MCF 10A (cell line): ENCODE measurements at regions not wholly inside any gene's neighbourhood (a gene's known extent, or its start where the extent isn't known, plus 50 kb on each side); places are given as distances from the start of the nearest gene placed in this dataset.

ENCODE experiments used
- BruUV-seq: library from RNA; stranded (reverse); fragments of 400-500 nt; replicated peaks from 2 replicates; lab custom pipeline; 2021; lab: Mats Ljungman, UMichigan
- CTCF ChIA-PET: fragments of 300-600 bp; sonication (Branson Sonifier 250); formaldehyde crosslinking; extraction: SDS; loops from one replicate; lab custom pipeline; 2021; ENCODE audit warnings: antibody characterized with exemption, inconsistent platforms; lab: Yijun Ruan, JAX
- POLR2A ChIA-PET: fragments of 300-600, 350-650 bp; sonication (Branson Sonifier 250); formaldehyde crosslinking; extraction: SDS; loops from one replicate; lab custom pipeline; 2020; ENCODE audit warnings: antibody characterized with exemption, inconsistent platforms; lab: Yijun Ruan, JAX
- DNase-seq: peaks from one replicate; pipeline ENCODE4 v3.0.0-alpha.2; 2018; ENCODE audit not compliant: unreplicated experiment
- H3K27ac Mint-ChIP-seq: one replicate; pipeline ENCODE4 v1.8.0; 2022; ENCODE audit warnings: mild to moderate bottlenecking, low read depth, mixed read lengths; ENCODE audit not compliant: unreplicated experiment
- H3K27me3 Mint-ChIP-seq: one replicate; pipeline ENCODE4 v1.8.0; 2022; ENCODE audit warnings: mixed read lengths; ENCODE audit not compliant: insufficient read depth, unreplicated experiment
- H3K36me3 Mint-ChIP-seq: one replicate; pipeline ENCODE4 v1.8.0; 2022; ENCODE audit warnings: mild to moderate bottlenecking, moderate library complexity, mixed read lengths; ENCODE audit not compliant: insufficient read depth, unreplicated experiment
- H3K4me1 Mint-ChIP-seq: one replicate; pipeline ENCODE4 v1.8.0; 2022; ENCODE audit warnings: mixed read lengths; ENCODE audit not compliant: insufficient read depth, unreplicated experiment
- H3K4me3 Mint-ChIP-seq: one replicate; pipeline ENCODE4 v1.8.0; 2022; ENCODE audit warnings: mild to moderate bottlenecking, moderate library complexity, mixed read lengths; ENCODE audit not compliant: unreplicated experiment
- H3K9me3 Mint-ChIP-seq: one replicate; pipeline ENCODE4 v1.8.0; 2022; ENCODE audit warnings: mixed read lengths; ENCODE audit not compliant: unreplicated experiment
- CTCF ChIP-seq: fragments of 200-600 bp; IDR thresholded peaks from one replicate; pipeline ENCODE4 v1.8.0; 2022; ENCODE audit warnings: antibody characterized with exemption, mild to moderate bottlenecking; ENCODE audit not compliant: unreplicated experiment
- intact Hi-C: fragments of 100-400 bp; cut with micrococcal nuclease; formaldehyde crosslinking; loops from 2 replicates; pipeline ENCODE4 v1.14.1; 2022

GRCh38 chr13:80166352-80166751 is 174.6 kb downstream of the SPRY2 start:
- intact Hi-C loops = no loop called here
- Mint-ChIP-seq H3K36me3 (no peaks in the 10 kb centered on the region), H3K9me3 (no peaks in the 10 kb centered on the region), H3K27me3 (no peaks in the 10 kb centered on the region), H3K27ac (no peak overlapping the region), H3K4me3 (no peak overlapping the region), H3K4me1 (no peaks in the 10 kb centered on the region)
- CTCF ChIA-PET = no interaction called here
- POLR2A ChIA-PET = no interaction called here
- BruUV-seq = no TSS peak
- TF ChIP-seq CTCF = no peak
- no peak for DNase-seq

- CTCF ChIA-PET = no interaction called here
- Mint-ChIP-seq H3K27me3 (no peaks in the 10 kb centered on the region), H3K9me3 (no peaks in the 10 kb centered on the region), H3K27ac (no peak overlapping the region), H3K4me1 (no peaks in the 10 kb centered on the region), H3K36me3 (no peaks in the 10 kb centered on the region), H3K4me3 (no peak overlapping the region)
- no TSS peak for BruUV-seq
- no peak for DNase-seq
- intact Hi-C loops = no loop called here
- TF ChIP-seq CTCF = no peak
- POLR2A ChIA-PET = no interaction called here
These were observed 176.5 kb downstream of the SPRY2 start for GRCh38 chr13:80164462-80164861.

- intact Hi-C loops = no loop called here
- DNase-seq = no peak
- CTCF ChIA-PET = interaction anchor here (0.6 kb wide), 1 partner anchor 33 kb away, joined by 3 read pairs; no protein-coding TSS in a partner anchor
These were observed 179.0 kb downstream of the SPRY2 start for GRCh38 chr13:80161896-80162295.

DNA sequence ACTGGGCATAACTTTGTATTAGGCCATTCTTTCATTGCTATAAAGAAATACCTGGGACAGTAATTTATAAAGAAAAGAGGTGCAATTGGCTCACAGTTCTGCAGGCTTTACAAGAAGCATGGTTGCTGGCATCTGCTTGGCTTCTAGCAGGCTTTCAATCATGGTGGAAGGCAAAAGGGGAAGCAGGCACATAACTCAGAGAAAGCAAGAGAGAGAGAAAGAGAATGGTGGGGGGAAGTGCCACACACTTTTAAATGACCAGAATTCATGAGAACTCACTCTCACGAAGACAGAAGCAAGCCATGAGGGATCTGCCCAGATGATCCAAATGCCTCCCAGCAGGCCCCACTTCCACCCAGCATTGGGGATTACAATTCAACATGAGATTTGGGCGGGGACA is 179.7 kb downstream of the SPRY2 start:
- CTCF ChIA-PET = no interaction called here
- no peak overlapping the region for H3K27ac Mint-ChIP-seq
- intact Hi-C loops = no loop called here
- no peaks in the 10 kb centered on the region for H3K36me3 Mint-ChIP-seq
- no peaks in the 10 kb centered on the region for H3K4me1 Mint-ChIP-seq
- TF ChIP-seq CTCF = no peak
- POLR2A ChIA-PET = no interaction called here
- no peak for DNase-seq
- H3K4me3 Mint-ChIP-seq = no peak overlapping the region
- H3K9me3 Mint-ChIP-seq = no peaks in the 10 kb centered on the region
- H3K27me3 Mint-ChIP-seq = no peaks in the 10 kb centered on the region
- no TSS peak for BruUV-seq

More at GRCh38 chr13:80161896-80162295, 179.0 kb downstream of the SPRY2 start:
- Mint-ChIP-seq H3K27ac (no peak overlapping the region), H3K9me3 (no peaks in the 10 kb centered on the region), H3K4me3 (no peak overlapping the region), H3K4me1 (no peaks in the 10 kb centered on the region), H3K36me3 (no peaks in the 10 kb centered on the region), H3K27me3 (no peaks in the 10 kb centered on the region)
- POLR2A ChIA-PET = interaction anchor here (0.7 kb wide), 1 partner anchor 250 kb away, joined by 3 read pairs; no protein-coding TSS in a partner anchor
- no TSS peak for BruUV-seq
- no peak for TF ChIP-seq CTCF
